SKM-1 (cell line): ENCODE measurements at regions not wholly inside any gene's neighbourhood (a gene's known extent, or its start where the extent isn't known, plus 50 kb on each side); places are given as distances from the start of the nearest gene placed in this dataset.

ENCODE experiments used
- DNase-seq: peaks from one replicate; lab custom pipeline; 2025; ENCODE audit not compliant: unreplicated experiment; lab: John Stamatoyannopoulos, UW

GRCh38 chr16:77553130-77553529 is 118.3 kb upstream of the ADAMTS18 start:
- DNase-seq = no peak

GRCh38 chr16:77555126-77555525 is 120.3 kb upstream of the ADAMTS18 start:
- no peak for DNase-seq

- no peak for DNase-seq
Observed at GRCh38 chr16:77555791-77556190, 121.0 kb upstream of the ADAMTS18 start.

GRCh38 chr16:77556201-77556873 is 121.5 kb upstream of the ADAMTS18 start:
- DNase-seq = no peak

GRCh38 chr16:77557385-77557784 is 122.6 kb upstream of the ADAMTS18 start:
- DNase-seq = no peak

- DNase-seq = no peak
Observed at GRCh38 chr16:77558786-77559185, 124.0 kb upstream of the ADAMTS18 start.

GRCh38 chr16:77562497-77562896 is 127.7 kb upstream of the ADAMTS18 start:
- no peak for DNase-seq

- no peak for DNase-seq
Observed at GRCh38 chr16:77564791-77565390, 130.1 kb upstream of the ADAMTS18 start.

GRCh38 chr16:77569406-77569805 is 134.6 kb upstream of the ADAMTS18 start:
- no peak for DNase-seq

GRCh38 chr16:77570574-77570973 is 135.7 kb upstream of the ADAMTS18 start:
- no peak for DNase-seq

- DNase-seq = no peak
Observed at GRCh38 chr16:77571115-77571862, 136.5 kb upstream of the ADAMTS18 start.

- no peak for DNase-seq
Observed at GRCh38 chr16:77574867-77575624, 140.2 kb upstream of the ADAMTS18 start.

GRCh38 chr16:77579351-77579891 is 142.9 kb upstream of the NUDT7 start:
- DNase-seq = no peak

GRCh38 chr16:77581706-77582105 is 140.6 kb upstream of the NUDT7 start:
- no peak for DNase-seq

GRCh38 chr16:77584205-77584859 is 138.0 kb upstream of the NUDT7 start:
- no peak for DNase-seq

GRCh38 chr16:77585379-77586251 is 136.7 kb upstream of the NUDT7 start:
- DNase-seq = no peak

GRCh38 chr16:77588389-77588788 is 133.9 kb upstream of the NUDT7 start:
- DNase-seq = no peak

- DNase-seq = no peak
Observed at GRCh38 chr16:77589071-77589765, 133.1 kb upstream of the NUDT7 start.

- no peak for DNase-seq
Observed at GRCh38 chr16:77590707-77591106, 131.6 kb upstream of the NUDT7 start.
